Mesendoderm (in vitro differentiated cells): ENCODE measurements at regions not wholly inside any gene's neighbourhood (a gene's known extent, or its start where the extent isn't known, plus 50 kb on each side); places are given as distances from the start of the nearest gene placed in this dataset.

Source experiments
- DNase-seq: peaks from one replicate; pipeline ENCODE4 v3.0.0; 2013
- H2AK5ac ChIP-seq: 2 replicates; pipeline ENCODE4 v1.6.1; 2013; ENCODE audit warnings: low read length, inconsistent platforms
- H2BK120ac ChIP-seq: 2 replicates; pipeline ENCODE4 v1.6.1; 2013; ENCODE audit warnings: low read depth, mild to moderate bottlenecking, low read length, moderate library complexity, mixed read lengths
- H2BK15ac ChIP-seq: replicated peaks from 2 replicates; pipeline ENCODE4 v1.6.1; 2013; ENCODE audit warnings: low read depth, mild to moderate bottlenecking, moderate library complexity
- H2BK5ac ChIP-seq: 2 replicates; pipeline ENCODE4 v1.6.1; 2013; ENCODE audit warnings: low read length, inconsistent platforms
- H3K18ac ChIP-seq: 2 replicates; pipeline ENCODE4 v1.6.1; 2013; ENCODE audit warnings: mild to moderate bottlenecking, low read length, mixed read lengths
- H3K23ac ChIP-seq: one replicate; pipeline ENCODE4 v1.6.1; 2013; ENCODE audit warnings: low read length
- H3K27ac ChIP-seq: 2 replicates; pipeline ENCODE4 v1.5.1; 2013; ENCODE audit warnings: low read depth, mild to moderate bottlenecking, inconsistent platforms, low read length, moderate library complexity
- H3K27me3 ChIP-seq: 2 replicates; pipeline ENCODE4 v1.6.1; 2013; ENCODE audit warnings: low read length, control low read depth, mild to moderate bottlenecking, inconsistent platforms; ENCODE audit not compliant: insufficient read depth, poor library complexity
- H3K36me3 ChIP-seq: 2 replicates; pipeline ENCODE4 v1.6.1; 2013; ENCODE audit warnings: low read length, inconsistent platforms; ENCODE audit not compliant: control insufficient read depth, insufficient read depth
- H3K4ac ChIP-seq: one replicate; pipeline ENCODE4 v1.6.1; 2013; ENCODE audit warnings: low read depth, mild to moderate bottlenecking, low read length, moderate library complexity
- H3K4me1 ChIP-seq: 2 replicates; pipeline ENCODE4 v1.6.1; 2013; ENCODE audit warnings: low read depth, low read length, inconsistent platforms; ENCODE audit not compliant: control insufficient read depth
- H3K4me2 ChIP-seq: 2 replicates; pipeline ENCODE4 v1.6.1; 2013; ENCODE audit warnings: low read length
- H3K4me3 ChIP-seq: 2 replicates; pipeline ENCODE4 v1.5.1; 2013; ENCODE audit warnings: mild to moderate bottlenecking, low read length
- H3K56ac ChIP-seq: one replicate; pipeline ENCODE4 v1.6.1; 2013; ENCODE audit warnings: low read length
- H3K79me1 ChIP-seq: 2 replicates; pipeline ENCODE4 v1.6.1; 2013; ENCODE audit warnings: low read length, inconsistent platforms
- H3K79me2 ChIP-seq: 2 replicates; pipeline ENCODE4 v1.6.1; 2013; ENCODE audit warnings: mild to moderate bottlenecking, low read length; ENCODE audit not compliant: control insufficient read depth, insufficient read depth
- H3K9ac ChIP-seq: 2 replicates; pipeline ENCODE4 v1.6.1; 2013; ENCODE audit warnings: low read length, inconsistent platforms
- H4K5ac ChIP-seq: one replicate; pipeline ENCODE4 v1.6.1; 2013; ENCODE audit warnings: low read length
- H4K8ac ChIP-seq: one replicate; pipeline ENCODE4 v1.6.1; 2013; ENCODE audit warnings: low read depth, mild to moderate bottlenecking, control low read depth, low read length, moderate library complexity
- whole genome bisulfite sequencing: extraction: QIAGEN DNeasy Blood & Tissue Kit; methylation state at CpG from one replicate; pipeline ENCODE4 v1.1.7; 2013; ENCODE audit warnings: low lambda C conversion rate, missing lambda C conversion rate; ENCODE audit not compliant: insufficient coverage; ENCODE audit errors: extremely low coverage; 5-methylcytosine and 5-hydroxymethylcytosine counted together

GRCh38 chr16:74092336-74092735 lies 204.3 kb upstream of the PSMD7 start:
- no peaks in the 10 kb centered on the region for H3K27me3 ChIP-seq
- H3K9ac ChIP-seq: no peak overlapping the region
- no peak overlapping the region for H3K18ac ChIP-seq
- H3K27ac ChIP-seq: no peak overlapping the region
- no CpG with 5 or more reads among the region's 4 CpGs for WGBS
- no peak overlapping the region for H2BK120ac ChIP-seq
- H3K56ac ChIP-seq: no peak overlapping the region
- H3K4me2 ChIP-seq: no peak overlapping the region
- H4K8ac ChIP-seq: no peak overlapping the region
- H3K79me1 ChIP-seq: no peaks in the 10 kb centered on the region
- H2AK5ac ChIP-seq: no peak overlapping the region
- no peak overlapping the region for H3K23ac ChIP-seq
- DNase-seq: no peak
- H2BK5ac ChIP-seq: no peak overlapping the region
- no peak overlapping the region for H4K5ac ChIP-seq
- no peak overlapping the region for H3K4ac ChIP-seq
- no peaks in the 10 kb centered on the region for H3K36me3 ChIP-seq
- no peaks in the 10 kb centered on the region for H3K4me1 ChIP-seq
- no peak overlapping the region for H2BK15ac ChIP-seq
- H3K79me2 ChIP-seq: no peaks in the 10 kb centered on the region
- no peak overlapping the region for H3K4me3 ChIP-seq

GRCh38 chr16:74090871-74091270 lies 205.7 kb upstream of the PSMD7 start:
- no peak overlapping the region for H2BK15ac ChIP-seq
- no peaks in the 10 kb centered on the region for H3K27me3 ChIP-seq
- H3K56ac ChIP-seq: no peak overlapping the region
- H3K4me3 ChIP-seq: no peak overlapping the region
- H3K27ac ChIP-seq: no peak overlapping the region
- H4K8ac ChIP-seq: no peak overlapping the region
- no peak overlapping the region for H2BK5ac ChIP-seq
- DNase-seq: no peak
- no peaks in the 10 kb centered on the region for H3K4me1 ChIP-seq
- H3K79me2 ChIP-seq: no peaks in the 10 kb centered on the region
- H3K23ac ChIP-seq: no peak overlapping the region
- no peaks in the 10 kb centered on the region for H3K36me3 ChIP-seq
- no peak overlapping the region for H3K9ac ChIP-seq
- H3K18ac ChIP-seq: no peak overlapping the region
- no peak overlapping the region for H2AK5ac ChIP-seq
- H3K4me2 ChIP-seq: no peak overlapping the region
- no CpG with 5 or more reads among the region's 4 CpGs for WGBS
- H3K4ac ChIP-seq: no peak overlapping the region
- H2BK120ac ChIP-seq: no peak overlapping the region
- no peaks in the 10 kb centered on the region for H3K79me1 ChIP-seq
- no peak overlapping the region for H4K5ac ChIP-seq

GRCh38 chr16:74083541-74083940 lies 213.1 kb upstream of the PSMD7 start:
- Histone ChIP-seq H3K23ac (no peak overlapping the region), H3K9ac (no peak overlapping the region), H2BK15ac (no peak overlapping the region), H2BK120ac (no peak overlapping the region), H3K79me2 (no peaks in the 10 kb centered on the region), H3K4me3 (no peak overlapping the region), H4K8ac (no peak overlapping the region), H3K27ac (no peak overlapping the region), H4K5ac (no peak overlapping the region), H3K4me1 (no peaks in the 10 kb centered on the region), H3K79me1 (no peaks in the 10 kb centered on the region), H3K27me3 (no peaks in the 10 kb centered on the region), H2AK5ac (no peak overlapping the region), H2BK5ac (no peak overlapping the region), H3K18ac (no peak overlapping the region), H3K4ac (no peak overlapping the region), H3K56ac (no peak overlapping the region), H3K4me2 (no peak overlapping the region), H3K36me3 (no peaks in the 10 kb centered on the region)
- no CpG with 5 or more reads among the region's 3 CpGs for WGBS
- no peak for DNase-seq

GRCh38 chr16:74080311-74080710 lies 216.3 kb upstream of the PSMD7 start:
- no peak for DNase-seq
- Histone ChIP-seq H2BK5ac (no peak overlapping the region), H3K18ac (no peak overlapping the region), H3K4me2 (no peak overlapping the region), H3K23ac (no peak overlapping the region), H3K56ac (no peak overlapping the region), H2BK15ac (no peak overlapping the region), H2AK5ac (no peak overlapping the region), H3K4me3 (no peak overlapping the region), H3K36me3 (no peaks in the 10 kb centered on the region), H3K27me3 (no peaks in the 10 kb centered on the region), H3K4ac (no peak overlapping the region), H3K9ac (no peak overlapping the region), H4K8ac (no peak overlapping the region), H3K4me1 (no peaks in the 10 kb centered on the region), H3K79me2 (no peaks in the 10 kb centered on the region), H3K27ac (no peak overlapping the region), H3K79me1 (no peaks in the 10 kb centered on the region), H2BK120ac (no peak overlapping the region), H4K5ac (no peak overlapping the region)
- WGBS: no CpG with 5 or more reads among the region's 8 CpGs

- H4K5ac ChIP-seq: no peak overlapping the region
- no peak overlapping the region for H2BK120ac ChIP-seq
- H3K18ac ChIP-seq: no peak overlapping the region
- H3K27ac ChIP-seq: no peak overlapping the region
- no peak overlapping the region for H3K9ac ChIP-seq
- no CpG with 5 or more reads among the region's 1 CpG for WGBS
- H3K79me2 ChIP-seq: no peaks in the 10 kb centered on the region
- no peak overlapping the region for H2AK5ac ChIP-seq
- no peak overlapping the region for H4K8ac ChIP-seq
- no peak overlapping the region for H3K4me3 ChIP-seq
- no peaks in the 10 kb centered on the region for H3K27me3 ChIP-seq
- no peak overlapping the region for H3K4me2 ChIP-seq
- H3K4me1 ChIP-seq: no peaks in the 10 kb centered on the region
- DNase-seq: no peak
- no peak overlapping the region for H2BK5ac ChIP-seq
- H3K56ac ChIP-seq: no peak overlapping the region
- no peak overlapping the region for H3K4ac ChIP-seq
- no peak overlapping the region for H2BK15ac ChIP-seq
- no peak overlapping the region for H3K23ac ChIP-seq
- no peaks in the 10 kb centered on the region for H3K79me1 ChIP-seq
- H3K36me3 ChIP-seq: no peaks in the 10 kb centered on the region
Measured at GRCh38 chr16:74079232-74079586, 217.4 kb upstream of the PSMD7 start.

- Histone ChIP-seq H3K79me2 (no peaks in the 10 kb centered on the region), H3K36me3 (no peaks in the 10 kb centered on the region), H3K4me3 (no peak overlapping the region), H4K8ac (no peak overlapping the region), H3K79me1 (no peaks in the 10 kb centered on the region), H3K27me3 (no peaks in the 10 kb centered on the region), H2BK5ac (no peak overlapping the region), H3K4me2 (no peak overlapping the region), H3K18ac (no peak overlapping the region), H4K5ac (no peak overlapping the region), H3K27ac (no peak overlapping the region), H3K9ac (no peak overlapping the region), H3K23ac (no peak overlapping the region), H3K4ac (no peak overlapping the region), H3K4me1 (no peaks in the 10 kb centered on the region), H2BK120ac (no peak overlapping the region), H3K56ac (no peak overlapping the region), H2AK5ac (no peak overlapping the region), H2BK15ac (no peak overlapping the region)
- no peak for DNase-seq
- WGBS: no CpG with 5 or more reads among the region's 8 CpGs
Measured at GRCh38 chr16:74078511-74079231, 217.9 kb upstream of the PSMD7 start.
